Osteocyte (in vitro differentiated cells): ENCODE measurements at regions not wholly inside any gene's neighbourhood (a gene's known extent, or its start where the extent isn't known, plus 50 kb on each side); places are given as distances from the start of the nearest gene placed in this dataset.

ENCODE experiments used
- DNase-seq: peaks from one replicate; pipeline ENCODE4 v3.0.0; 2021; ENCODE audit warnings: mixed read lengths; ENCODE audit not compliant: unreplicated experiment; ENCODE audit errors: extremely low spot score
- H3K27ac Mint-ChIP-seq: one replicate; pipeline ENCODE4 v1.8.0; 2021; ENCODE audit warnings: mild to moderate bottlenecking, mixed read lengths; ENCODE audit not compliant: unreplicated experiment
- H3K27me3 Mint-ChIP-seq: one replicate; pipeline ENCODE4 v1.8.0; 2021; ENCODE audit warnings: mixed read lengths; ENCODE audit not compliant: unreplicated experiment
- H3K36me3 Mint-ChIP-seq: one replicate; pipeline ENCODE4 v1.8.0; 2021; ENCODE audit warnings: mixed read lengths; ENCODE audit not compliant: unreplicated experiment
- H3K4me1 Mint-ChIP-seq: one replicate; pipeline ENCODE4 v1.8.0; 2021; ENCODE audit warnings: mixed read lengths; ENCODE audit not compliant: unreplicated experiment
- H3K4me3 Mint-ChIP-seq: one replicate; pipeline ENCODE4 v1.8.0; 2021; ENCODE audit warnings: mild to moderate bottlenecking, moderate library complexity, mixed read lengths; ENCODE audit not compliant: unreplicated experiment
- H3K9me3 Mint-ChIP-seq: one replicate; pipeline ENCODE4 v1.8.0; 2021; ENCODE audit warnings: mixed read lengths; ENCODE audit not compliant: unreplicated experiment
- TF ChIP-seq, protein P1 (sequence below): fragments of 200-600 bp; sonication (generic); IDR thresholded peaks from 2 replicates; pipeline ENCODE4 v1.5.0; 2021; ENCODE audit warnings: antibody characterized with exemption, mild to moderate bottlenecking, moderate library complexity

DNA sequence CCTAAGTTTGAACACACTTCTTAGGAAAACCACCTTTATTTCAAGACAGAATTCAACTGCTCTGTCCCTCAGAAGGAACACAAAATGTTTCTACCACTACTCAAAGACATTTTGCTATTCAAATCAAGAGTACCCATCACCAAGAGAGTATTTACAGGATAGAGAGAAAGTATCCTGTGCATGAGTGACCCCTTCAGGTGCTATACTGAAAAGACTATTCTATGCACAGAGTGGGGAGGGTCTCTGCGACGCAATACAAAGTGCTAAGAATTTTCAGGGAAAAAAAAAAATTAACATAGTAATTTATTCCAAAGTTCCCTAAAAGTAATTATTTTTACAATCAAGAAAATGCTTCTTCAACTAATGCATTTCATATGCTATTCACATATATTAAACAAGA, 346.4 kb upstream of the FAM241A start:
- DNase-seq: no peak
- Mint-ChIP-seq H3K9me3 (no peaks in the 10 kb centered on the region), H3K4me3 (no peak overlapping the region), H3K36me3 (no peaks in the 10 kb centered on the region), H3K27me3 (no peaks in the 10 kb centered on the region), H3K27ac (no peak overlapping the region), H3K4me1 (no peaks in the 10 kb centered on the region)
- TF ChIP-seq, protein P1, sequence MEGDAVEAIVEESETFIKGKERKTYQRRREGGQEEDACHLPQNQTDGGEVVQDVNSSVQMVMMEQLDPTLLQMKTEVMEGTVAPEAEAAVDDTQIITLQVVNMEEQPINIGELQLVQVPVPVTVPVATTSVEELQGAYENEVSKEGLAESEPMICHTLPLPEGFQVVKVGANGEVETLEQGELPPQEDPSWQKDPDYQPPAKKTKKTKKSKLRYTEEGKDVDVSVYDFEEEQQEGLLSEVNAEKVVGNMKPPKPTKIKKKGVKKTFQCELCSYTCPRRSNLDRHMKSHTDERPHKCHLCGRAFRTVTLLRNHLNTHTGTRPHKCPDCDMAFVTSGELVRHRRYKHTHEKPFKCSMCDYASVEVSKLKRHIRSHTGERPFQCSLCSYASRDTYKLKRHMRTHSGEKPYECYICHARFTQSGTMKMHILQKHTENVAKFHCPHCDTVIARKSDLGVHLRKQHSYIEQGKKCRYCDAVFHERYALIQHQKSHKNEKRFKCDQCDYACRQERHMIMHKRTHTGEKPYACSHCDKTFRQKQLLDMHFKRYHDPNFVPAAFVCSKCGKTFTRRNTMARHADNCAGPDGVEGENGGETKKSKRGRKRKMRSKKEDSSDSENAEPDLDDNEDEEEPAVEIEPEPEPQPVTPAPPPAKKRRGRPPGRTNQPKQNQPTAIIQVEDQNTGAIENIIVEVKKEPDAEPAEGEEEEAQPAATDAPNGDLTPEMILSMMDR: no peak

DNA sequence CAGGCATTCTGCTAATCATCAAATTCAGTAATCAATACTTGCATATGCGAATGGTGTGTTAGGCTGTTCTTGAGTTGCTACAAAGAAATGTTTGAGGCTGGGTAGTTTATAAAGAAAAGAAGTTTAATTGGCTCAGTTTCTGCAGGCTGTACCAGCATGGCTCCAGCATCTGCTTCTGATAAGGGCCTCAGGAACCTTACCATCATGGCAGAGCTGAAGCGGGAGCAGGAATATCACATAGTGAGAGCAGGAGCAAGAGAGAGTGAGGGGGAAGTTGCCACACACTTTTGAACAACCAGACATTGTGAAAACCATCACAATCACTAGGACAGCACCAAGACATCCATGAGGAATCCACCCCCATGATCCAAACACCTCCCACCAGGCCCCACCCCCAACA, 344.7 kb upstream of the FAM241A start:
- DNase-seq: no peak
- no peak overlapping the region for H3K4me3 Mint-ChIP-seq
- H3K9me3 Mint-ChIP-seq: no peaks in the 10 kb centered on the region
- no peaks in the 10 kb centered on the region for H3K27me3 Mint-ChIP-seq
- H3K36me3 Mint-ChIP-seq: no peaks in the 10 kb centered on the region
- H3K27ac Mint-ChIP-seq: no peak overlapping the region
- no peaks in the 10 kb centered on the region for H3K4me1 Mint-ChIP-seq
- TF ChIP-seq, protein P1: no peak

DNA sequence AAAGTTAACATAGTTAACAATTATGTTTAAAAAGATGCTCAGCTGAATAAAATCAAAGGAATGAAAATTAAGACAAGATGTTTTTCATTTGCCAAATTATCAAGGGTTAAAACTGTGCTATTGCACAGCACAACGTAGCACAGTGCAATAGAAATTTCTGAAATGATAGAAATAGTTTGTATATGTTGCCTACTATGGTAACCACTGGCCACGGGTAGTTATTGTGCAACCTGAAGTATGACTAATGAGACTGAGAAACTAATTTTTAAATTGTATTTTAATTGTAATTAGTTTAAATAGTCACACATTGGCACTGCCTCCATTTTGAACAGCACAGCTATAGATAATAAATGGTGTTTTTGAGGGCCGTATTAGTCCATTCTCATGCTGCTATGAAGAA, 343.1 kb upstream of the FAM241A start:
- H3K27ac Mint-ChIP-seq: no peak overlapping the region
- no peak for DNase-seq
- H3K4me3 Mint-ChIP-seq: no peak overlapping the region
- no peaks in the 10 kb centered on the region for H3K4me1 Mint-ChIP-seq
- H3K27me3 Mint-ChIP-seq: no peaks in the 10 kb centered on the region
- no peaks in the 10 kb centered on the region for H3K9me3 Mint-ChIP-seq
- TF ChIP-seq, protein P1: no peak
- H3K36me3 Mint-ChIP-seq: no peaks in the 10 kb centered on the region

DNA sequence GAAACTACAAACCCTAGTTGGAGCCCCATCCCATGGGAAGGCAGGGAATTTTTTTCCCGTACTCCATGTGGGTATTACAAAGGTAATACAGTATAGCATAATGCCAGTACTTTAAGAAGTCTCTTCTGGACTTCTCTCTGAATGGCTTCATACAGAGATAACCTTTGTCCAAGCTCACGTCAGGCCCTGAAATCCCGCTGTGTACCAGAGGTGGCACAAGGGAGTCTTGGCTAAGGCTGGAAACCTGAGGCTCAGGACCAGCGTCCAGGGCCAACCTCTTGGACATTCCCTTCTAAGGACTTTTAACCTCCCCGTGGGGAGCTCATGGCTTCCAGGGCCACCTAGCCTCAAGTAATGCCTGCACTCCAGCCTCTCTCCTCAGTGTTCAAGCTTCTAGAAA, 338.9 kb upstream of the FAM241A start:
- Mint-ChIP-seq H3K4me3 (no peak overlapping the region), H3K4me1 (no peaks in the 10 kb centered on the region)

DNA sequence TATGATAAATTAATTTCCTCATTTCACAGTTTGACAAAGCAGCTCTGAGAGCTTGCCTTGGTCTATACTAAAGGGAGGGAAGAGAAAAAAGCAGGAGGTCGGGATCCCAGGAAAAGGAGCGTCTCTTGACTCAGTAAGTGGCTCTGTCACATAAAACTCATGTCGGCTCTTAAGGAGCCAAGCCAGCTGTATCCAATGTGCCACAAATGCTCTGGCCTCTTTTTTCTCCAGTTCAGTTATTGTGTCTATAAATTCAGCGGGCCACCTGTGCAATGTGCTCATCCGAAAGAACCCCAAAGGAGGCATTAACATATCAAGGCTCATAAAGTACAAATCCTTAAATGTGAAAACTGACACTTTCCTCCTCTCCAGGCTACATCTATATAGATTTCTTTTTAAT, 337.7 kb upstream of the FAM241A start:
- TF ChIP-seq, protein P1: no peak
- H3K36me3 Mint-ChIP-seq: no peaks in the 10 kb centered on the region

More for the DNA sequence above, 338.9 kb upstream of the FAM241A start:
- no peaks in the 10 kb centered on the region for H3K9me3 Mint-ChIP-seq
- TF ChIP-seq, protein P1: no peak
- DNase-seq: no peak
- H3K36me3 Mint-ChIP-seq: no peaks in the 10 kb centered on the region
- no peaks in the 10 kb centered on the region for H3K27me3 Mint-ChIP-seq
- H3K27ac Mint-ChIP-seq: no peak overlapping the region

More for the DNA sequence above, 337.7 kb upstream of the FAM241A start:
- no peaks in the 10 kb centered on the region for H3K27me3 Mint-ChIP-seq
- no peak overlapping the region for H3K27ac Mint-ChIP-seq
- DNase-seq: no peak
- H3K9me3 Mint-ChIP-seq: no peaks in the 10 kb centered on the region
- H3K4me1 Mint-ChIP-seq: no peaks in the 10 kb centered on the region
- H3K4me3 Mint-ChIP-seq: no peak overlapping the region
